ENCODE measurements at regions not wholly inside any gene's neighbourhood (a gene's known extent, or its start where the extent isn't known, plus 50 kb on each side); places are given as distances from the start of the nearest gene placed in this dataset.

DNA sequence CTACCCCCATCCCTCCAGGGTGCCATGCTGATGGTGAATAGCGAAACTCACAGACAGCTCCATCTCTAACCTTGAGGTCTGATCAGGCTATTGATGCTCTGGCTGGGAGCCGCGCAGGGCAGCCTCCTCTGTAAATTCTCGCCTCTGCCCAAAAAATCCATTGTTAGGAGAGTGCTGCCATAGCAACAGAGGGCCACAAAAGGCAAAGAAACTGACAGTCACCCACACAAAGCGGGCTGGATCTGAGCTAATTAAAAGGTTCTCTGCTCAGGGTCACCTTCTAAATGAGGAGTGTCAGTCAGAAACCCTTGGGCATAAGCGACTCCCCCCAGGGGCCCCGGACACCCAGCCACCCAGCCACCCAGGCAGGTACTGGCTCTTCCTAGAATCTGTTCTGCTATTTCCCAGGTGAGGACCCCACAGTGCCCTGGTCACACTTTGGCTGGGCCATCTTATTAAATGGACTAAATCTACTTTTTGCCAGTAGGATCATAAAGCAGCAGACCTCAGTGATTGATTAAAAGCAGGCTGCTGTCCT lies 126.7 kb downstream of the MED10 start:
- TF ChIP-seq CTCF (IDR thresholded peaks at IDR 0.05; ENCODE audit: low read length) (no peak), EZH2 (IDR thresholded peaks at IDR 0.05; ENCODE audit: borderline replicate concordance, low read length) (no peak)
